ENCODE measurements at regions not wholly inside any gene's neighbourhood (a gene's known extent, or its start where the extent isn't known, plus 50 kb on each side); places are given as distances from the start of the nearest gene placed in this dataset.

- DNase-seq: no peak
Observed at GRCh38 chr2:16162491-16163040, 222.2 kb downstream of the MYCN start.

GRCh38 chr2:16161768-16162490 lies 221.6 kb downstream of the MYCN start:
- no peak for DNase-seq

- DNase-seq: no peak
Observed at GRCh38 chr2:16161085-16161565, 220.8 kb downstream of the MYCN start.

- DNase-seq: no peak
Observed at GRCh38 chr2:16160281-16161084, 220.1 kb downstream of the MYCN start.

- no peak for DNase-seq
Observed at GRCh38 chr2:16156411-16156810, 216.1 kb downstream of the MYCN start.

DNA sequence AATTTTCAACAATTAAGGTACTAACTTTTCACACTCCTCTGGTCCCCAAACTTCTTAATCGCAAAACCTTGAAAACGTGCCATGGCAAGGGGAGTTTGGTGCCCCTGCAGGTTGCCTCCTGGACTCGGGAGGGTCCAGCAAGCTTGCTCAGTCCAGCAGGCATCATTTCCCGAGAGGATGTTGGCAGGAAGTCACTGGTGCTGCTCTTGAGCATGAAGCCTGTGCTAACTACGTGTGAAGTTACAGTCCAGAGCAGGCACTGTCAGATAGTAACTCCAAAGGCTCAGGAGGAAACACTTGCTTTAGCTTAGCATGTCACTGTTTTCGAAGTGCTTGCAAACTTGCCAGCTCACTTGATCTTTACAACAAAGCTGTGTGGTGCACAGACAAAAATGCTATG lies 215.4 kb downstream of the MYCN start:
- no peak for DNase-seq

- DNase-seq: no peak
Observed at GRCh38 chr2:16155366-16155765, 215.0 kb downstream of the MYCN start.

GRCh38 chr2:16154501-16155280 lies 214.3 kb downstream of the MYCN start:
- DNase-seq: no peak

DNA sequence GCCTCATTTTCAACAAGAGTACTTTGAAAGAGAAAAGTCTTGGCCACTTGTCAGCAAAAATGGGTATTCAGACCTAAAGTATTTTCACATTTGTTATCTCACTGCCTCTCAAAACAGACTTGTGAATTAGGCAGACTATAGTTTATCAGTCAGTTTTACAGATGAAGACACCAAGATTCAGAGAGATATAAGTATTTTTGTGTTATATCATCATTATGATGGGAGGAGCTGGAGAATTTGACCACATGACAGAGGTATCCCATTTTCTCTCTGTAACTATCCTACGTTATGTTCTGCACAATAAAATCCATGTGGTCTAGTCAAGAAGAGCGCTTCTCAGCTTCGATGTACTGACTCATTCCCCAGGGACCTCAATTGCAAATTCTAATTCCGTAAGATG lies 213.7 kb downstream of the MYCN start:
- no peak for DNase-seq

GRCh38 chr2:16153754-16154035 lies 213.3 kb downstream of the MYCN start:
- DNase-seq: no peak

DNA sequence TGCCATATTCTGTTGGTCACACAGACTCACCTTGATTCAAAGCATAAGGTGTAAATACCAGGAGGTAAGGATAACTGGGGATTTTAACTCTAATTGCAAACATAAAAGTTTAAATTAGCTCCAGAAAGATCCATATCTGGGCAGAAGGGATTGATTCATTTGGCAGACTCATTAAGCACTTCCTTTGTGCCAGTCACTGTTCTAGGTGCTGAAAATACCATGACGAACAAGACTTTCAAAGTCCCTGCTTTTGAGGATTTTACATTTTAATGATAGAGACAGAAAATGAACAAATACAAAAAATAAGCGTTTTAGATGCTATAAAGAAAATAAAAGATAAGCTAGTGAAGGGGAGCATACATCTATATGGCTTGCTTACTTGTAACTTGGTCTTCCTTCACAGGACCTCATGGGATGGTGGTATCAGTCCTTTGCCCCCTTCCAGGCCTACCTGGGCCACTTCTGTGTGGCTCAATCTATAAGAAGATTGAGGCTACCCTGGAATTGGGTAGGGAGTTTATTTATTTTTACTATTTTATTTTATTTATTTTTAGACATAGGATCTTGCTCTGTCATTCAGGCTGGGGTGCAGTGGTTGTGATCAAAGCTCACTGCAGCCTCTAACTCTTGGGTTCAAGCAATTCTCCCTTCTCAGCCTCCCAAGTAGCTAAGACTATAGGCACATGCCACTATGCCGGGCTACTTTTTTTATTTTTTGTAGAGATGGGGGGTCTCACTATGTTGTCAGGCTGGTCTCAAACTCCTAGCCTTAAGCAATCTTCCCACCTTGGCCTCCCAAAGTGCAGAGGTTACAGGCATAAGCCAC lies 212.8 kb downstream of the MYCN start:
- no peak for DNase-seq

DNA sequence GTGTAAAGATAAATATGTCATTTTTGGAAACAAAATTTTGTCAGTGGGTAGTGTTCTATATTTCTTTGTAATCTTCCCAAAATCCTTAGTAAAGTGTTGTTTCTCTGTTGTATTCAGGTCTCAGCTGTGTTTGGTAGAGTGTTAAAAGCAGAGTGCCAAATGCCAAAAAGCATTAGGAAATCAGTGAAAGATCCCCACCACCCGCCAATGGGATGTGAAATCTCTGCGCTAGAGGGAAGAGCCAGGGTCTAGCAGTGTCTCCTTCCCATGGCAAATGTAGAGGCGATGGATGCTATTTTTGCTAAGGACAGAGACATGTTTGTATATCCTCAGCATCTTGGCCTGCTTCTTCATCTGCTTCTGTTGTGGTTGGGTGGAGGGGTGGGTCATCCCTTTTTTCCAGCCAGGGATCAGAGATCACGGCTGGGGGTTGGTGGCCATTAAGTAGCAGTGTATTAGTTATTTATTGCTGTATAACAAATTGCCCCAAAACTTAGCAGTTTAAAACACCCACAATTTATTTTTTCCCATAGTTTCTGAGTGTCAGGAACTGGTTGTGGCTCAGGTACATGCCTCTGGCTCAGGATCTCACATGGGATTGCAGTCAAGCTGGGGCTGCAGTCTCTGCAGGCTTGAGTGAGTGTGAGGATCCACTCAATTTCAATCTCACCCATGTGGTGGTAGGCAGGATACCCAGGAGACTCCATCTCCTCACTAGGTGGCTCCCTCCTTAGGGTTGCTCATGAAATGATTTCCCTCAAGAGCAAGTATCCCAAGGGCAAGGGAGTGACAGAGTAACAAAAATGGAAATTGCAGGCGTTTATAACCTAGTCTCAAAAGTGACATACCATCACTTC lies 211.9 kb downstream of the MYCN start:
- no peak for DNase-seq

GRCh38 chr2:16151651-16152050 lies 211.3 kb downstream of the MYCN start:
- no peak for DNase-seq

DNA sequence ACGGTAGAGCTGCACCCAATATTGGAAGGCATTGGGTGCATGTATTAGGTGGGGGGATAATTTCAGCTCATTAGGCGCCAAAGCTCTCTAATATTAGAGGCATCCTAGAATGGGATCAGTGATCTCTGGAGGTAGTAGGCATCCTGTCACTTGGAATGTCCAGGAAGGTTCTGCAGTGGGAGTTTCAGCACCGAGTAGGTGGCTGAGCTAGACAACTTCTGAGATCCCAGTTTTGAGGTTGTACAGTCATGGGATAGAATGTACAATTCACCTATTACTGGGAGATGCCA lies 210.9 kb downstream of the MYCN start:
- no peak for DNase-seq

GRCh38 chr2:16150456-16151280 lies 210.3 kb downstream of the MYCN start:
- no peak for DNase-seq

GRCh38 chr2:16149349-16150243 lies 209.2 kb downstream of the MYCN start:
- DNase-seq: peak in 2 of 6 experiments; percentile 26 to 32

- DNase-seq: peak in 2 of 6 experiments; percentile 24 to 32
Observed at GRCh38 chr2:16148632-16149348, 208.4 kb downstream of the MYCN start.

DNA sequence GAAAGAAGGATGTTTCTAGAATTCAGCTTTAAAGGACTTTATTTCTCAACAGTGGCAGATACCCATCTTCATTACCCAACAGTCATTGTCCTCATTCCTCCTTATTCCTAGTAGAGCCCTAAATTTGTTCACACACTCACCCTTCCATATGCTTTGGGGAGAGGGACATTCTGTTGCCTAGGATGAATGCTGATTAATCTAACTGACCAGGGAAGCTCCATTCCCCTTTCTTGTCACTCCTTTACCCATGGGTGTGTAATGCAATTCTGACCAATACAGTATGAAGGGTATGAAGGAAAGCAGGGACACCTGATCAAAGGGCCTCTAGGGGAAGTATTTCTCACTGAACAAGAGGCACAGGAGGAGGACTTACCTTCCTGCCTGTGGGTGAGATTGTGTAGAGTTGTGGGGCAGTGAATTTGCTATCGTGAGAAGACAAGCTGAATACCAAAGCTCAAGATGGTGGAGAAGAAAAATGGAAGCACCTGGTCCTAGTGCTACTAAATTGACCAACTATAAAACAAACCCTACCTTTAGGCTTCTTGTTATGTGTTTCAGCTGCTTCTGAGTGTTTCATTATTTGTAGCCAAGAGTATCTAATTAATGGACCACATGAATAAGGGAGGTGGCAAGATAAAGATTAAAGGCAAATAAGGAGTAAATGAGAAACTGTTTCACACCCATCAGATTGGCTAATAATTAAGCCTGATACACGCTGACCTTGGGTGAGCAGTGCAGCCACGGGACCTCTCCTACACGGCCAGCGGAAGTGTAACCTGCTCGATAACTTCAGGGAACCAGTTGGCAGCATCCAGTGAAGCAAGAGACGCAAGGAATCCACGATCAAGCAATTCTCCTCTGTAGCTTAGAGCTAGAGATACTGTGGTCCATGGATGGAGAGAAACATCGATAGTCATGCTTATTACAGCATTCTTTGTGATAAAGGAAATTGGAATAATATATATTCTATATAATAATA lies 202.3 kb downstream of the MYCN start:
- DNase-seq: peak in 3 of 6 experiments; percentile 46 to 75 (median 56)
